Neural cell (in vitro differentiated cells): ENCODE measurements at regions not wholly inside any gene's neighbourhood (a gene's known extent, or its start where the extent isn't known, plus 50 kb on each side); places are given as distances from the start of the nearest gene placed in this dataset.

Experiments
- H2AFZ ChIP-seq: fragments of 200-600, 300-800 bp; sonication (generic), shearing (Covaris generic); 2 replicates; pipeline ENCODE4 v1.6.0; 2014; ENCODE audit warnings: low read depth, mild to moderate bottlenecking, antibody characterized with exemption, low read length, moderate library complexity
- H3F3A ChIP-seq: fragments of 200-600 bp; shearing (Covaris generic); 2 replicates; pipeline ENCODE4 v1.6.1; 2016; ENCODE audit warnings: mild to moderate bottlenecking, moderate library complexity, mixed read lengths, antibody characterized with exemption, low read length; ENCODE audit not compliant: insufficient read depth, poor library complexity, severe bottlenecking
- H3K27ac ChIP-seq: fragments of 200-600, 300-800 bp; sonication (generic), shearing (Covaris generic); 2 replicates; pipeline ENCODE4 v1.5.1; 2014; ENCODE audit warnings: mild to moderate bottlenecking, low read length, moderate library complexity
- H3K27me3 ChIP-seq: fragments of 300-800, 200-600 bp; sonication (generic), shearing (Covaris generic); 2 replicates; pipeline ENCODE4 v1.6.0; 2014; ENCODE audit warnings: mild to moderate bottlenecking, low read depth, low read length, moderate library complexity; ENCODE audit not compliant: insufficient read depth
- H3K36me3 ChIP-seq: fragments of 300-800, 200-600 bp; sonication (generic), shearing (Covaris generic); 2 replicates; pipeline ENCODE4 v1.5.1; 2014; ENCODE audit warnings: mild to moderate bottlenecking, antibody characterized with exemption, low read length, moderate library complexity; ENCODE audit not compliant: insufficient read depth
- H3K4me2 ChIP-seq: fragments of 300-800, 200-600 bp; sonication (generic), shearing (Covaris generic); 2 replicates; pipeline ENCODE4 v1.6.0; 2014; ENCODE audit warnings: mild to moderate bottlenecking, low read length
- H3K4me3 ChIP-seq: fragments of 300-800, 200-600 bp; sonication (generic), shearing (Covaris generic); 2 replicates; pipeline ENCODE4 v1.5.1; 2014; ENCODE audit warnings: mild to moderate bottlenecking, low read length, moderate library complexity
- H3K79me2 ChIP-seq: fragments of 200-600 bp; shearing (Covaris generic); replicated peaks from 2 replicates; pipeline ENCODE4 v1.6.0; 2014; ENCODE audit warnings: mild to moderate bottlenecking, low read length, moderate library complexity; ENCODE audit not compliant: insufficient read depth
- H3K9ac ChIP-seq: fragments of 300-800, 200-600 bp; sonication (generic), shearing (Covaris generic); 2 replicates; pipeline ENCODE4 v1.6.1; 2016; ENCODE audit warnings: mild to moderate bottlenecking, low read length, mixed read lengths
- H3K9me2 ChIP-seq: fragments of 200-600 bp; shearing (Covaris generic); 2 replicates; pipeline ENCODE4 v1.6.1; 2016; ENCODE audit warnings: mild to moderate bottlenecking, low read length, mixed read lengths; ENCODE audit not compliant: insufficient read depth
- H3K9me3 ChIP-seq: fragments of 200-600, 300-800 bp; sonication (generic), shearing (Covaris generic); 2 replicates; pipeline ENCODE4 v1.6.1; 2016; ENCODE audit warnings: mild to moderate bottlenecking, mixed run types, low read length, moderate library complexity, mixed read lengths
- H4K20me1 ChIP-seq: fragments of 200-600 bp; shearing (Covaris generic); 2 replicates; pipeline ENCODE4 v1.6.1; 2016; ENCODE audit warnings: mild to moderate bottlenecking, mixed run types; ENCODE audit not compliant: insufficient read depth
- CTCF ChIP-seq: fragments of 450-650 bp; IDR thresholded peaks from 2 replicates; pipeline ENCODE4 v1.5.1; 2014; ENCODE audit warnings: antibody characterized with exemption, mild to moderate bottlenecking, moderate library complexity; ENCODE audit not compliant: poor library complexity, severe bottlenecking
- EP300 ChIP-seq: fragments of 450-650 bp; conservative IDR thresholded peaks from 2 replicates; pipeline ENCODE4 v1.6.1; 2014; ENCODE audit warnings: antibody characterized with exemption, mild to moderate bottlenecking, moderate library complexity; ENCODE audit not compliant: poor library complexity, severe bottlenecking
- EZH2 ChIP-seq: fragments of 200-600, 300-800 bp; shearing (Covaris generic), sonication (generic); IDR thresholded peaks from 2 replicates; pipeline ENCODE4 v1.6.1; 2014; ENCODE audit warnings: antibody characterized with exemption, low read length, borderline replicate concordance, mild to moderate bottlenecking; ENCODE audit not compliant: insufficient read depth, poor library complexity, severe bottlenecking
- MXI1 ChIP-seq: fragments of 450-650 bp; conservative IDR thresholded peaks from 2 replicates; pipeline ENCODE4 v1.6.1; 2014; ENCODE audit warnings: antibody characterized with exemption, mild to moderate bottlenecking; ENCODE audit not compliant: poor library complexity, severe bottlenecking
- POLR2AphosphoS5 ChIP-seq: IDR thresholded peaks from 2 replicates; pipeline ENCODE4 v1.6.1; 2012
- RAD21 ChIP-seq: fragments of 450-650 bp; conservative IDR thresholded peaks from 2 replicates; pipeline ENCODE4 v1.6.1; 2014; ENCODE audit warnings: antibody characterized with exemption, mild to moderate bottlenecking, moderate library complexity
- REST ChIP-seq: IDR thresholded peaks from 2 replicates; pipeline ENCODE4 v1.6.1; 2012; ENCODE audit warnings: borderline replicate concordance
- SMC3 ChIP-seq: fragments of 450-650 bp; conservative IDR thresholded peaks from 2 replicates; pipeline ENCODE4 v1.6.1; 2014; ENCODE audit warnings: antibody characterized with exemption, mild to moderate bottlenecking, moderate library complexity; ENCODE audit not compliant: poor library complexity
- TAF1 ChIP-seq: IDR thresholded peaks from 2 replicates; pipeline ENCODE4 v1.6.1; 2012; ENCODE audit warnings: low read depth

GRCh38 chr13:79767126-79767525 lies 286.2 kb downstream of the NDFIP2 start:
- no peak overlapping the region for H2AFZ ChIP-seq
- no peak overlapping the region for H3K4me3 ChIP-seq
- H4K20me1 ChIP-seq, result no peaks in the 10 kb centered on the region
- no peak overlapping the region for H3K9ac ChIP-seq
- H3K36me3 ChIP-seq, result no peaks in the 10 kb centered on the region
- no peaks in the 10 kb centered on the region for H3K9me2 ChIP-seq
- no peaks in the 10 kb centered on the region for H3K79me2 ChIP-seq
- no peaks in the 10 kb centered on the region for H3K27me3 ChIP-seq
- H3K9me3 ChIP-seq, result no peaks in the 10 kb centered on the region
- no peak overlapping the region for H3K4me2 ChIP-seq
- no peaks in the 10 kb centered on the region for H3F3A ChIP-seq
- H3K27ac ChIP-seq, result no peak overlapping the region
- TF ChIP-seq EZH2 (no peak), POLR2AphosphoS5 (no peak), CTCF (no peak), EP300 (no peak)

- Histone ChIP-seq H4K20me1 (no peaks in the 10 kb centered on the region), H3K4me3 (no peak overlapping the region), H3K9me3 (no peaks in the 10 kb centered on the region), H3K27ac (no peak overlapping the region), H3K36me3 (no peaks in the 10 kb centered on the region), H3K9ac (no peak overlapping the region), H3K4me2 (no peak overlapping the region), H3K79me2 (no peaks in the 10 kb centered on the region), H2AFZ (no peak overlapping the region), H3K27me3 (no peaks in the 10 kb centered on the region), H3K9me2 (no peaks in the 10 kb centered on the region), H3F3A (no peaks in the 10 kb centered on the region)
- TF ChIP-seq REST (no peak), EZH2 (no peak), EP300 (no peak), RAD21 (no peak), MXI1 (no peak)
These were observed 284.4 kb downstream of the NDFIP2 start for GRCh38 chr13:79765331-79765730.

GRCh38 chr13:79749984-79750551 lies 269.1 kb downstream of the NDFIP2 start:
- H3K27me3 ChIP-seq, result no peaks in the 10 kb centered on the region
- no peaks in the 10 kb centered on the region for H3K36me3 ChIP-seq
- H3K9me3 ChIP-seq, result no peaks in the 10 kb centered on the region
- H3K4me3 ChIP-seq, result no peak overlapping the region
- no peak overlapping the region for H2AFZ ChIP-seq
- no peaks in the 10 kb centered on the region for H3F3A ChIP-seq
- H4K20me1 ChIP-seq, result no peaks in the 10 kb centered on the region
- H3K27ac ChIP-seq, result no peak overlapping the region
- no peaks in the 10 kb centered on the region for H3K79me2 ChIP-seq
- no peaks in the 10 kb centered on the region for H3K9me2 ChIP-seq
- TF ChIP-seq CTCF (no peak), MXI1 (no peak), SMC3 (no peak), RAD21 (no peak), REST (no peak), POLR2AphosphoS5 (no peak), EZH2 (no peak), EP300 (no peak), TAF1 (no peak)
- no peak overlapping the region for H3K4me2 ChIP-seq
- no peak overlapping the region for H3K9ac ChIP-seq
